GM18498 (cell line): ENCODE measurements at regions not wholly inside any gene's neighbourhood (a gene's known extent, or its start where the extent isn't known, plus 50 kb on each side); places are given as distances from the start of the nearest gene placed in this dataset.

Experiments used
- ATAC-seq: cut with Tn5 transposase; IDR thresholded peaks from one replicate; pipeline ENCODE4 v1.9.1; 2021; ENCODE audit warnings: mild to moderate bottlenecking, moderate library complexity; ENCODE audit not compliant: unreplicated experiment

DNA sequence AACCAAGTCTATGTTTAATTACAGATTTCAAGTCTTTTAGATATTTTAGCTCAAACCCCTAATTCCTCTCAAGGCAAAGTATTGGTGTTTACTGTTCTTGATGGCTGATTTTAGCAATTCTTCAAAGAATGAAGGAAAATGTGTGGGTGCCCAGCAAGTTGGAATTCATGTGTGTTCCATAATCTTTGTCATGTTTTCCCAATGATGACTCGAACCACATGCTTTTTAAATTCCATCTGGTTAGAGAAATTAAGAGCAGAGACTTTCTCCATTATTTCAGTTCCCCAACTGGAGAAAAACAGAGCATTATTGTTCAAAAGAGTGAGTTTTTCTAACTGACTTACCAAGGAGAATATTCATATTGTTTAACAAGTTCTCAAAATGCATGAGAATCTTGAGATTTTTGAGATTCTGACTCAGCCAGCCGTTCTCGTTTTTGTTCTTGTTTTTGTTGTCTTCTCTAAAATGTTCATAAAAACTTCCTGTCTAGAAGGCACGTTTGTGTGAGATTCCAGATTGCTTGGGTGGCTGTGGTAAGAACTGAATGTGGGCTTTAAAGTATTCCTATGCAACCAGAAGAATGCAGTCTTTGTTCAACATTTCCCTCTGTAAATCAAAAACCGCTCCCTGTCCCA, 404.7 kb downstream of the IRS2 start:
- no peak for ATAC-seq

GRCh38 chr13:109380457-109380856, 405.9 kb downstream of the IRS2 start:
- ATAC-seq: no peak

GRCh38 chr13:109379930-109380329, 406.5 kb downstream of the IRS2 start:
- no peak for ATAC-seq

DNA sequence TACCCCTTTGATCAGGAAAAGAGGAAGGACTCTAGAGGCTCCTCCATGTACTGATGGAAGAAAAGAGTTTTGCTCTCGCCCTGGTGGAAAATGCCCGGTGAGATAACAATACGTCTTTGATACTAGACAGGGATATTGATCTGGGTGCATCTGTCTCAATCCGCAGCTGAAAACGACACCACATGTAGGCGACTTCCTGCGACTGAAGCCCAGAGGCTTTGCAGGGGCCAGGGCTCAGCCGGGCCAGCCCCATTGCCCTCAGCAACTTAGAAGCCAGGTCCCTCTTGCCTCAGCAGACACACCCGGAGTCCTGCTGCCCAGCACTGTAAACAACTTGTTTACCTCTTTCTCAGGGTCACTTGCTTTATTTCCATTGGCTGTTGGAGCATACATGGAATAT, 409.4 kb downstream of the IRS2 start:
- no peak for ATAC-seq

GRCh38 chr13:109374609-109375200, 411.7 kb downstream of the IRS2 start:
- ATAC-seq: no peak

DNA sequence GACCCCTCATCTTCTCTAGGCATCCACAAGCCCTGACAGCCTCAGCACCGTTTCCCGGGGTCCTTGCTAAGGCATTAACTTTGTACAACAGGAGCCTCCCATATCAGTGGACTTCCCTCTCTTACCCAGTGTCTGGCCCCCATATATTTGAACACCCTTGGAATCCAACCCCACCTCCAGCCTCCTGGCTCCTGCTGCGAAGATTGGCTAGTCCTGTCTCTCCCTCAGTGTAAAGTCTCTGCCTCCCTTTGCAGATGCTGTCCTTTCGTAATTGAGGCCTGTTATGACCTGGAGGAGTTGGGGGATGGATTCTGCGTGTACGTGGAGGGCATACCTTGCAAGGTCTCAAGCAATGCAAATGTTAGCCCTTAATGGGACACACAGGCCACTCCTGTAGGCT, 413.7 kb downstream of the IRS2 start:
- no peak for ATAC-seq

DNA sequence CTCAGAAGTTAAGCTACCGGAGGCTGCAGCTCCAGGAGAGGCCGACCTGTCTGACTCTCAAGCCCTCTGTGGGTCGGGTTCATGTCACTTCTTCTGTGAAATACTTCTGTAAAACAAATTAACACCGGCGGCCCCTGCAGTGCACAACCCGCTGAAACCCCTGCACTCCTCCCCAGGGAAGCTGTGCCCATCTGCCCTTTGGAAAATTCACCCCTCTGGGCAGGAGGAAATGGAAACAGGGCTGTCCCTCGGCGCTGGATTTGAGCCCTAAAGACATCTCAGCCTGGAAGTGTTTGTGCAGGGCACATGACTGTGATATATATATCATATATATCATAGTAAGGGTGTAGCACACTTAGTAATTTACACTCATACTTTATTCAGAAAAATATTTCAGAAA, 415.3 kb downstream of the IRS2 start:
- no peak for ATAC-seq

- no peak for ATAC-seq
Measured at GRCh38 chr13:109370496-109370895, 415.9 kb downstream of the IRS2 start.

- no peak for ATAC-seq
Measured at GRCh38 chr13:109369353-109370052, 416.9 kb downstream of the IRS2 start.

- no peak for ATAC-seq
Measured at GRCh38 chr13:109368230-109368629, 418.2 kb downstream of the IRS2 start.

DNA sequence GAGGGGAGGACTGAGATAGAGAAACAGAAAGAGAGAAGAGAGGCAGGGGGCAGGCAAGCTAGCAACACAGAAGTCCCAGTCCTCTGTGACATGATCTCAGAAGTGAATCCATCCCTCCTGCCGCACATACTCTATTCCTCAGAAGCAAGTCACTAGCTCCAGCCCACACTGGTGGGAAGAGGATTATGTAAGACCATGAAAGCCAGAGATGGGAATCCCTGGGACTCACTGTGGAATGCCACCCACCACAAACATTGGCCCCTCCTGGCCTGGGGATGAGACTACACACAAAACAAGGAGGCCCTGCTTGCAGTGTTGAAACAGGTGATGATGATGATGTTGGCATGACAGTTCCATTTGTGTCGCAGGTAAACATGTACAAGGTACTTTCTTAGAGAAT, 419.9 kb downstream of the IRS2 start:
- no peak for ATAC-seq

DNA sequence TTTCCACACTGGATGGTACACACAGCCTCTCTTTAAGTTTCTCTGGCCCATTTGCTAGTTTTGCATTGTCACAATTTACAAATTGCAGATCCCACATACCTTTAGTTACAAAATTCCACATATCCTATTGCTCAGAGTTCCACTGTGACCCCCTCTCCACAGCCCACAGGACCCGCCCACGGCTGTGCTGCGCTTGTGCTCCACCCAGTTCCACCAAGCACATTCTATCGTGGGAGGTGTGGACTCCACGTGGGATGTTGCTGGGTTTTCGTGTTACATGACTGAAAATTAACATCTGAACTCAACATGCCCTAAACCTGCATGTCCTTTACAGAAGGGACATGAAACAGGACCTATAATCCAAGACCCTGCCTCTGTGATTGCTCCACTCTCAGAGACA, 423.0 kb downstream of the IRS2 start:
- ATAC-seq: no peak

GRCh38 chr13:109362616-109363015, 423.8 kb downstream of the IRS2 start:
- no peak for ATAC-seq

DNA sequence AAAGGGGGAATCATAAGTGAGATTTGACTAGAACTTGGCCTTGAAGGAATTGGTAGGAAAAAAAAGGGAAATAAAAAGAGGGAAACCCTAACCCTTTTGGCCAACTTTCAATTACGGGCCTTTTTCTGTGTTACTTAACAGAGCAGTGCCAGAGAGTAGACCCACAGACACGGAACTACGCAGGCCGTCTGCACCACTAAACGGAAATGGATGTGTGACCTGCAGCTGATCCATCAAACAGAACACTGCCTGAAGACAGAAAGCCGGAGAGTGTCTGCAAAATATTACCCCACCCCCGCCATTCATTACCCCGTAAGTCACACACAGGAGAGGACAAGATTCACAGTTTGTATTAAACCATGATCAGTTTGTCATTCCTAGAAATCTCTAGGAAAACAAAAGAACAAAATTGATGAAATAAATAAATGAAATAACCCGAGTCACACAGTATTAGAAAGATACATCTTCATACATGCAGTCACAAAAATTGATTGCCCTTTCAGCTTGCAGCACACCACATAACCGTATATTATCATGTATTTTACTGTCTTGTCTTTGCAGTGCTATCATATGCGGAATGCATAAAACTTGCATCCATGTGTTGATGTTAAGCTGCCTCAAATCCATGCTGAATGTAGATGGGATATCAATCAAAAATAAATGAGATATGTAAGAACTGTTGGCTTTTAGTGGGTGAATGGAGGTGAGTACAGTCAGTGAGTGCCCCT, 424.7 kb downstream of the IRS2 start:
- ATAC-seq: no peak

- no peak for ATAC-seq
Measured at GRCh38 chr13:109357751-109358471, 428.5 kb downstream of the IRS2 start.

- no peak for ATAC-seq
Measured at GRCh38 chr13:109355875-109356434, 430.4 kb downstream of the IRS2 start.

GRCh38 chr13:109355166-109355565, 431.2 kb downstream of the IRS2 start:
- no peak for ATAC-seq

DNA sequence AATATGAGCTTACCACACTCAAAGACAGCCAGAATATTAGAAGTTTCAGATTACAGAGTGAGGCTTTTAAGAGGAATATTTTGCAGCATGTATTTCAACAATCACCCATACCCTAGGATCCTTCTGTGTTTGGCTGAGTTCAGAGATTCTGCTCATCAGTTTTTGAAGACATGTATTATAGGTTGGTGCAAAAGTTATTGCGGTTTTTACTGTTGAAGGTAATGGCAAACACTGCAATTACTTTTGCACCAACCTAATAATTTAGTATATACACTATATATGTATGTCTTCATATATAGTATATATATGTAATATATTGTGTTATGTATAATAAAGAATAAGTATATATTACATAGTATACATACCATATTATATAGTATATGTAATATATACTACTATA, 435.1 kb downstream of the IRS2 start:
- no peak for ATAC-seq

DNA sequence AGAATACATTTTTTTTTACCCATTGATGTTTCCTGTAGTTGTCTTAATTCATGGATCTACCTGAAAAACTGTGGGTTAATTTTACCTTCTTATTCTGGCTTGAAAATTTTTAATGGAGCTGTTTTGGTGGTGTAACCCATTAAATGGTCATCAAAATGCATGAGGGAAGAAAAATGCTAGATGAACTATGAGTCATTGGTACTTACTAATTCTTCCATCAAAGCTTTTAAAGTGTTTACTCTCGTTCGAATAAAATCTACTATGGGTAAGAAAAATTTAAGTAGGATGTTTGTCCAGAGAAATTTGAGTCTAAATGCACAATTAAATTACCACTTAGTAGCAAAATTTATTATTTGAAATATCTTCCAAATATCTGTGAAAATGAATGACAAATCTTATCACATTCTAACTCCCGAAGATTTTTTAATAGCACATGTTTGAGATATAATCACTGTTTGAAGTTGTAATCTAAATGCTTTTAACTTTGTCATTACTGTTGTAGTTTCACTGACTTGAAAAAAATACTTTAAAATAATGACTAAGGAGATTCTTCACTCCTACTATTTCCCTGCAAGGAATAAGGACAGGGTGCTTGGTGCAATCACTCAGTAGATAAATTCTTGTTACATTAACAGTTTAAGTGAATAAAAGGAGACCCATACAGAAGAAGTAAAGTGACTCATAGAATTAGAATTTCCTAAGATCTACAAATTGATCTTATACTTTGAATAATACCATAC, 437.7 kb downstream of the IRS2 start:
- no peak for ATAC-seq

- ATAC-seq: no peak
Measured at GRCh38 chr13:109346060-109346459, 440.3 kb downstream of the IRS2 start.
